Small intestine (tissue), 7 donors: ENCODE measurements at regions not wholly inside any gene's neighbourhood (a gene's known extent, or its start where the extent isn't known, plus 50 kb on each side); places are given as distances from the start of the nearest gene placed in this dataset.

Experiments used
- DNase-seq, 2 donors: peaks; one replicate each; pipeline versions ENCODE4 v3.0.0 to v3.0.0-alpha.2; 2013
- FAIRE-seq: peaks from 2 replicates; lab custom pipeline; 2012; peaks lifted over from hg19 to GRCh38; lab: Jason Lieb, UNC
- H3K27ac ChIP-seq, 3 donors: one replicate each; pipeline ENCODE4 v1.5.1; 2013; ENCODE audit warnings: low read length in 2 of 3, mild to moderate bottlenecking in 2 of 3, control low read depth in 1 of 3, inconsistent platforms in 1 of 3, low read depth in 1 of 3, moderate library complexity in 1 of 3
- H3K27me3 ChIP-seq, 3 donors: one replicate each; pipeline ENCODE4 v1.6.1; 2013; ENCODE audit warnings: low read length in 3 of 3, inconsistent platforms in 1 of 3; ENCODE audit not compliant: control insufficient read depth in 3 of 3, insufficient read depth in 3 of 3
- H3K36me3 ChIP-seq, 3 donors: one replicate each; pipeline ENCODE4 v1.6.1; 2013; ENCODE audit warnings: low read length in 3 of 3, inconsistent platforms in 1 of 3, low read depth in 1 of 3, mild to moderate bottlenecking in 1 of 3, moderate library complexity in 1 of 3; ENCODE audit not compliant: control insufficient read depth in 3 of 3, insufficient read depth in 2 of 3
- H3K4me1 ChIP-seq, 3 donors: one replicate each; pipeline ENCODE4 v1.6.1; 2013; ENCODE audit warnings: low read length in 2 of 3, inconsistent platforms in 1 of 3, low read depth in 1 of 3, mild to moderate bottlenecking in 1 of 3, moderate library complexity in 1 of 3; ENCODE audit not compliant: control insufficient read depth in 3 of 3, insufficient read depth in 2 of 3
- H3K4me3 ChIP-seq, 3 donors: one replicate each; pipeline ENCODE4 v1.5.1; 2013; ENCODE audit warnings: low read length in 3 of 3, control low read depth in 1 of 3, inconsistent platforms in 1 of 3, low read depth in 1 of 3, mild to moderate bottlenecking in 1 of 3, moderate library complexity in 1 of 3
- H3K9me3 ChIP-seq, 2 donors: one replicate each; pipeline ENCODE4 v1.6.1; 2013; ENCODE audit warnings: low read depth in 1 of 2, low read length in 1 of 2; ENCODE audit not compliant: control insufficient read depth in 2 of 2, insufficient read depth in 1 of 2
- WGBS, 3 donors: extraction: QIAGEN DNeasy Blood & Tissue Kit; methylation state at CpG; one replicate each; pipeline ENCODE4 v1.1.7; 2013; 5-methylcytosine and 5-hydroxymethylcytosine counted together
- donor health status: healthy with polysubstance abuse.
- donor health status: control.
- donor health status: control.
- donor health status: Bipolar disorder and iron deficiency.
- donor health status: healthy.

DNA sequence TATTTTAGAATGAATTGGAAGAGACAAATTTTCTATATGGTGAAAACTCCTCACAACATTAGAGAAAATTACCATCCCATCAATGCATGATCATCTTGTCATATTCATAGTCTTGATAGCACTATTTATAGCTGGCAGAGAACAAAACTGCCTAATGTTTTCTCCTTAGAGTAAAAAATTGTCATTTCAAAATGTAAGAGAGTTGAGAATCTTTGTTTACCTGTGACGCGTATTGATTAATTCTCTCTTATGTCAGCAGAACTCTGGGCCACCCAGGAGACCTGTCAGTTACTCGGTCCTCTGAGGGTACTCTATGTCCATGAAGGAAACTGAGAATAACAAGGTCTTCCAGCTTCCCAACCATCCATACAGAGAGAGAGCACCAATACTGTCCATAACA lies 381.4 kb upstream of the ZP4 start:
- Histone ChIP-seq H3K4me3 (no peak overlapping the region), H3K27ac (no peak overlapping the region), H3K9me3 (peaks cover 0 to 17% of the 10 kb centered on the region in 2 donors), H3K27me3 (peaks cover 0 to 3% (median 0%) of the 10 kb centered on the region in 3 donors), H3K4me1 (no peaks in the 10 kb centered on the region), H3K36me3 (no peaks in the 10 kb centered on the region)
- WGBS, 3 donors: 90 to 97% (median 93%) methylated on average over 3 of the region's 3 CpGs
- no peak for FAIRE-seq
- no peak for DNase-seq

DNA sequence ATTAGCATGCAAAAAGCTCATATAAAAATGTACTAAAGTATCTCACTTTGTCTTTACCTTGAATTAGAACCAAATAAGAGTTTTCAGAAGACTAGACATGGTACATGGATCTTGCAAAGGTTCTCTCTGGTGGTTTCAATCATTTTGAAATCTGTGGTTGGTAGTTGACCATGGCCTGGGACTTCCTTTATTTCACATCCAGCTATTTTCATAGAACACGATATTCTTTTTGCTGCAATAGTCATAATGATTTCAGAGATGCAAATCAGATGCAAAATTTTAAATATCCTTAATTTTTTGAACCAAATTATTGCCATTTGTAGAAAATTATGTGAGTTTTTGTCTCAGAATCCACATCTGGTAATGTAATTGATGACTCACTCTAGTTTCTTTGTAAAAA lies 375.1 kb upstream of the ZP4 start:
- DNase-seq (no peak), FAIRE-seq (no peak)
- Histone ChIP-seq H3K36me3 (no peaks in the 10 kb centered on the region), H3K27ac (no peak overlapping the region), H3K27me3 (no peaks in the 10 kb centered on the region), H3K4me3 (no peak overlapping the region), H3K4me1 (no peaks in the 10 kb centered on the region), H3K9me3 (no peaks in the 10 kb centered on the region)
- WGBS, 3 donors: 67 to 76% (median 71%) methylated on average over 1 of the region's 1 CpG

DNA sequence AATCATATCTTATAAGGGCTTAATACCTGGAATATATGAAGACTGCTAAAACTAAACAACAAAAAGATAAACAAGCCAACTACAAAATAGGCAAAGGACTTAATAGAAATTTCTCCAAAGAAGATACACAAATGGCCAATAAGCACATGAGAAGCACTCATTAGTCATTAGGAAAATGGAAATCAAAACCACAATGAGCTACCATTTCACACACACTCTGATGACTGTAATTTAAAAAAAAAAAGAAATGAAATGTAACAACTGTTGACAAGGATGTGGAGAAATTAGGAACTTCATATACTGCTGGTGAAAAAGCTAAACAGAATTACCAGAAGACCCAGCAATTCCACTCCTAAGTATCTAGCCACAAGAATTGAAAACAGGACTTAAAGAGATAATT lies 374.2 kb upstream of the ZP4 start:
- no peak for DNase-seq
- no peak for FAIRE-seq
- Histone ChIP-seq H3K4me3 (no peak overlapping the region), H3K27ac (no peak overlapping the region), H3K9me3 (no peaks in the 10 kb centered on the region), H3K27me3 (no peaks in the 10 kb centered on the region), H3K4me1 (no peaks in the 10 kb centered on the region), H3K36me3 (no peaks in the 10 kb centered on the region)

DNA sequence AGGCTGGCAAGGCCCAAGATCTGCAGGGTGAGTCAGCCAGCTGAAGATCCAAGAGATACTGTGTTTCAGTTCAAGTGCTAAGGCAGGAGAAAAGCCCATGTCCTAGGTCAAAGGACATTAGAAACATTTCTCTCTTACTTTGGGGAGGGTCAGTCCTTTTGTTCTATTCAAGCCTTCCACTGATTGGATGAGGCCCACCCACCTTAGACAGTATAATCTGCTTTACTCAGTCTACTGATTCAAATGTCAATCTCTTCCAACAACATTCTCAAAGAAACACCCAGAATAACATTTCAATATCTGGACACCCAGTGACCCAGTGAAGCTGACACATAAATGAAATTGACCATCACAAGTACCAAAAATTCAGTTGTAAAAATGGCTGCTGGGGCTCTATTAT lies 367.8 kb upstream of the ZP4 start:
- FAIRE-seq (no peak), DNase-seq (no peak)

DNA sequence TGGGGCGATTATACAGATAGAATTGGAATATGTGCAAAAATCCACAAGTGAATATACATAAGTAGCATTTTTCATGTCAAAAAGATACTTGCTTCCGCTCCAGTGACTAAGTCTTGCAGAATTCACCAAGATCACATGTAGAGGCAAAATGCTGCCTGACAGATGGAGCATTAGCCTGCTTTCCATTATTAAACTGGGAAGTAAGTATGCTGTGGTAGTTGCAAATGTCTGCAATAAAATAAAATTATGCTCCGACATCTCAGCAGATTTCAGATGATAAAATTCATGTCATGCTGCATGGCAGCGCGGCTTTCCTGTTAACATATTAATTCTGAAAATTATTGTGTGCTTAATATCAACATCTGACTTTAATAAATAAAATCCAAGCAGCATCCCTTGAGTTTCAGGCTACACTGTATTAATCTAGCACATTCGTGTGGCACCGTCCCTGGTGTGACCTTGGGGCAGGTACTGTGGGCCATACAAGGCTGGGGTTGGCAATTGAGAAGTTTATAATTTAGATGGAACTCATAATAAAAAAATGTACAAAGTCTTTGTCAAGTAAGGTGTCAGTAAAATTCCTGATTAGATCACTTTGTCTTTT lies 366.4 kb upstream of the ZP4 start:
- Histone ChIP-seq H3K27ac (no peak overlapping the region), H3K9me3 (no peaks in the 10 kb centered on the region), H3K36me3 (no peaks in the 10 kb centered on the region), H3K4me3 (no peak overlapping the region), H3K4me1 (no peaks in the 10 kb centered on the region), H3K27me3 (no peaks in the 10 kb centered on the region)
- WGBS, 3 donors: 78 to 91% (median 79%) methylated on average over 7 of the region's 7 CpGs
- DNase-seq: no peak
- FAIRE-seq: no peak

More for the DNA sequence above, 367.8 kb upstream of the ZP4 start:
- Histone ChIP-seq H3K27ac (no peak overlapping the region), H3K9me3 (no peaks in the 10 kb centered on the region), H3K36me3 (no peaks in the 10 kb centered on the region), H3K27me3 (no peaks in the 10 kb centered on the region), H3K4me1 (no peaks in the 10 kb centered on the region), H3K4me3 (no peak overlapping the region)

DNA sequence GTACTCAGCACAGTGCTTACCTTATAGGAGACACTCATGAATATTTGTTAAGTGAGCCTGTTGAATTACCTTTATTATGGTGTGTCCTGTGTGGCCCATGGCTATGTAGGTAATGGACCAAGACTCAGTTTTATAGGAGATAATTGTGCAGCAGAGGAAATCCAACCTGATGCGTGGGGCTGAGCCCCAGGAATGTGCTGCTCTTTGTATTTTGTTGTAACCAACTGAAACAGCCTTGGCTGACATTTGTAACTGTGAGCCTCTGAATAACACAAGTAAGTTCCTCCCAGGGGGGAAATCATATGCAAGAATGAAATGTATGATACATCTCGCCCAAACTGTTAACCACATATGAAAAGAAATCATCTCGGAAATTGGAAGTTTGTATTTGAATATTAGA lies 364.2 kb upstream of the ZP4 start:
- Histone ChIP-seq H3K36me3 (no peaks in the 10 kb centered on the region), H3K27me3 (no peaks in the 10 kb centered on the region), H3K4me3 (no peak overlapping the region), H3K27ac (no peak overlapping the region), H3K4me1 (no peaks in the 10 kb centered on the region), H3K9me3 (no peaks in the 10 kb centered on the region)
- DNase-seq: no peak
- 71 to 93% (median 82%) methylated on average over 3 of the region's 3 CpGs for WGBS, 3 donors
- no peak for FAIRE-seq

DNA sequence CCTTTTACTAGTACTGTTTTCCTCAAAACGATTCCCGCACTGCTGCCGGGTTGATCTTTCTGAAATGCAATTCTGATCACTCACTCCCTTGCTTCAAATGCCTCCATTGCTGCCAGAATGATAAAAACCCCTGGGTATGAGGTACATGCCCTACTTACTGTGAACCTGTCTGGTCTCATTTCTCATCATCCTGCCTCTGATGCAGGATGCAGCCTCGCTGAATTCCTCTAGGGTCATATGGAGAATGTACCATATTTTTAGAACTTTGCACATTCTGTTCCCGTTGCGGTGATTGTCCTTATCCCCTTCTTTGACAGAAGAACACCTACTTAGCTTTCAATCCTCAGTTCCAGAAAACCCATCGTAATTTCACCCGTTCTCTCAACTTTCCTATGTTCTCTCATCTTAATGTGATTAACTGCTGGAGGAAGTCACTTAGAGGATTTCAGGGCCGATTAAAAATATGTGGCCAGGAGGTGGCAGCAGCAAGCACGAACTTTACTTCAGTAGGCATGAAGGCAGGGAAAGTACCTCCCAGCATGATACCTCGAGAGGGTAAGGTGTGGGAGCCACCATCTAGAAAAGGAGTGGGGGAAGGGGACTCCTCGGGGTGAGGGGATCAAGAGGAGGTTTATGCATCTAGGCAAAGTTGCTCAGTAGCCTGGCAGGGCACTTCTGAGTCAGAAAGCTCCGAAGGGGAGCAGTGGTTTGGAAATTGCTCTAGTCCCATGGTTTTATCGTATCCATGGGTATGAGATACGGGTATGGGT lies 361.5 kb upstream of the ZP4 start:
- H3K9me3 ChIP-seq: no peaks in the 10 kb centered on the region
- DNase-seq (peak; percentile 67 to 81), FAIRE-seq (no peak)
- no peaks in the 10 kb centered on the region for H3K4me1 ChIP-seq
- H3K4me3 ChIP-seq: no peak overlapping the region
- no peaks in the 10 kb centered on the region for H3K36me3 ChIP-seq
- H3K27me3 ChIP-seq: no peaks in the 10 kb centered on the region
- H3K27ac ChIP-seq: no peak overlapping the region
- WGBS, 3 donors: 49 to 57% (median 55%) methylated on average over 15 of the region's 15 CpGs

DNA sequence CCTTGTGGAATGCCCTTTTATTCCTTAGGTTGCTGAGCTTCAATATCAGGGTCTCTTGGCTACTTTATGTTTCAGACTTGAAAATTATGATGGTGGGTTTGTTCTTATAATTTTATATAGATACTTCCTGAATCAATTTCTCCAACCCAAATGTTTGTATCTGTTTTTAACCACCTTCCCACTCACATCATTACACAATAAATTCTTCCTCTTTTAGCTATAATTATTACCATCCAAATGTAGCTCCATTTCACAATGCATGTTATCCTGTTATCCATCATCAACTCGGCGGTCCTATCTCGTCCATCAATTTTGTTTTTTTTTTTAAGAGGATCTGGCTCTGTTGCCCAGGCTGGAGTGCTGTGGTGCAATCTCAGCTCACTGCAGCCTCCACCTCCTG lies 357.6 kb upstream of the ZP4 start:
- no peaks in the 10 kb centered on the region for H3K9me3 ChIP-seq
- FAIRE-seq (no peak), DNase-seq (no peak)
- H3K4me1 ChIP-seq: no peaks in the 10 kb centered on the region
- H3K27ac ChIP-seq: no peak overlapping the region
- WGBS, 3 donors: 81 to 87% (median 86%) methylated on average over 3 of the region's 3 CpGs
- H3K4me3 ChIP-seq: no peak overlapping the region
- no peaks in the 10 kb centered on the region for H3K27me3 ChIP-seq
- H3K36me3 ChIP-seq: no peaks in the 10 kb centered on the region

DNA sequence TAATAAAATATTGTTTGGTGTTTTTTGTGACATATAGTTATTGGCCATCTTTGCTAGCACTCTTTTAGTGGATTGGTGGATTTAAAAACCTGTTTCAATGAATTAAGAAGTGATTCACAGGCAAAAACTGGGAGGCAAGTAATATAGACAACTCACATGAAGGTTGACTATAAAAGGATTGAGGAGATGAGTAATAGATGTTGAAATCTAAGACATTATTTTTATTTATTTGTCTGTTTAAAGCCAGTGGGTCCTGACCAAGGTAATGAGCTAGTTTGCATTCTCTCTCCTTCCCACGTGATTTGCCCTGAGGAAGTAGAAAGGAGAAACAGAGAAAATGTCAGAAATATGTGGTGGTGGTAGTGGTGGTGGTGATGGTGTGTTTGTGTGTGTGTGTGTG lies 351.5 kb upstream of the ZP4 start:
- Histone ChIP-seq H3K36me3 (no peaks in the 10 kb centered on the region), H3K4me1 (no peaks in the 10 kb centered on the region), H3K27me3 (no peaks in the 10 kb centered on the region), H3K9me3 (no peaks in the 10 kb centered on the region), H3K4me3 (no peak overlapping the region), H3K27ac (no peak overlapping the region)
- 50 to 74% (median 70%) methylated on average over 1 of the region's 1 CpG for WGBS, 3 donors
- no peak for DNase-seq
- no peak for FAIRE-seq
